Endothelial cell of umbilical vein (primary cell): ENCODE measurements at regions not wholly inside any gene's neighbourhood (a gene's known extent, or its start where the extent isn't known, plus 50 kb on each side); places are given as distances from the start of the nearest gene placed in this dataset.

ENCODE experiments used
- BruUV-seq: library from RNA; stranded (reverse); fragments of 400-500 nt; replicated peaks from 2 replicates; lab custom pipeline; 2021; lab: Mats Ljungman, UMichigan
- CTCF ChIA-PET: fragments of 300-600, 350-600 bp; sonication (Branson Sonifier 250); formaldehyde crosslinking; loops from one replicate; lab custom pipeline; 2021; ENCODE audit warnings: antibody characterized with exemption, inconsistent platforms; lab: Charles Lee
- POLR2A ChIA-PET: fragments of 300-600, 350-600 bp; sonication (Branson Sonifier 250); formaldehyde crosslinking; loops from one replicate; lab custom pipeline; 2021; ENCODE audit warnings: antibody characterized with exemption, inconsistent platforms; lab: Charles Lee
- DNase-seq: peaks from one replicate; pipeline ENCODE4 v3.0.0-alpha.2; 2011; ENCODE audit warnings: low read depth, low spot score
- FAIRE-seq: peaks from 2 replicates; lab custom pipeline; 2011; peaks lifted over from hg19 to GRCh38; lab: Jason Lieb, UNC
- H2AFZ ChIP-seq: 2 replicates; pipeline ENCODE4 v1.6.0; 2012; ENCODE audit warnings: low read depth, low read length, control low read depth, inconsistent platforms
- H3K27ac ChIP-seq: 2 replicates; pipeline ENCODE4 v1.5.1; 2011; ENCODE audit warnings: low read depth, mild to moderate bottlenecking, control low read depth, low read length, moderate library complexity; ENCODE audit not compliant: insufficient read depth
- H3K27me3 ChIP-seq, 2 experiments: 2 replicates each; pipeline versions ENCODE4 v1.6.0 to v1.6.1; 2011; ENCODE audit warnings: low read length in 2 of 2, mixed read lengths in 1 of 2; ENCODE audit not compliant: control insufficient read depth in 2 of 2, insufficient read depth in 2 of 2
- H3K36me3 ChIP-seq, 2 experiments: 2 replicates in 1 of 2; 3 replicates in 1 of 2; pipeline ENCODE4 v1.5.1; 2011; ENCODE audit warnings: low read length in 2 of 2, mild to moderate bottlenecking in 1 of 2, moderate library complexity in 1 of 2; ENCODE audit not compliant: control insufficient read depth in 2 of 2, insufficient read depth in 2 of 2; ENCODE audit errors: extremely low read depth in 1 of 2
- H3K4me1 ChIP-seq: 3 replicates; pipeline ENCODE4 v1.5.1; 2011; ENCODE audit warnings: mild to moderate bottlenecking, low read length; ENCODE audit not compliant: control insufficient read depth, insufficient read depth; ENCODE audit errors: extremely low read depth
- H3K4me2 ChIP-seq: 2 replicates; pipeline ENCODE4 v1.6.1; 2011; ENCODE audit warnings: low read length, control low read depth, mixed read lengths; ENCODE audit not compliant: insufficient read depth
- H3K4me3 ChIP-seq, 3 experiments: fragments of 200-600 bp in 1 of 3; sonication (generic), shearing (Covaris generic) in 1 of 3; replicated peaks in 1 of 3; 2 replicates each; pipeline ENCODE4 v1.5.1; 2011 to 2016; ENCODE audit warnings: control low read depth in 3 of 3, low read length in 3 of 3, mild to moderate bottlenecking in 2 of 3, inconsistent platforms in 1 of 3, low read depth in 1 of 3, moderate library complexity in 1 of 3; ENCODE audit not compliant: insufficient read depth in 1 of 3
- H3K79me2 ChIP-seq: 2 replicates; pipeline ENCODE4 v1.6.0; 2012; ENCODE audit warnings: low read length, inconsistent platforms; ENCODE audit not compliant: control insufficient read depth, insufficient read depth
- H3K9ac ChIP-seq: replicated peaks from 2 replicates; pipeline ENCODE3; 2011; ENCODE audit warnings: low read length, control low read depth; ENCODE audit not compliant: insufficient read depth; ENCODE audit errors: extremely low read depth
- H3K9me1 ChIP-seq: replicated peaks from 3 replicates; pipeline ENCODE4 v1.6.0; 2011; ENCODE audit warnings: mild to moderate bottlenecking, low read length; ENCODE audit not compliant: control insufficient read depth, insufficient read depth; ENCODE audit errors: extremely low read depth
- H3K9me3 ChIP-seq: replicated peaks from 2 replicates; pipeline ENCODE4 v1.5.1; 2012; ENCODE audit warnings: low read length, inconsistent platforms; ENCODE audit not compliant: control insufficient read depth, insufficient read depth
- H4K20me1 ChIP-seq: replicated peaks from 2 replicates; pipeline ENCODE3; 2011; ENCODE audit warnings: mild to moderate bottlenecking, low read length; ENCODE audit not compliant: control insufficient read depth, insufficient read depth; ENCODE audit errors: extremely low read depth
- CTCF ChIP-seq, 2 donors: IDR thresholded peaks; 1 replicate in 1 of 2; 2 replicates in 1 of 2; pipeline ENCODE4 v1.5.1; 2011; ENCODE audit warnings: low read length in 2 of 2, mild to moderate bottlenecking in 2 of 2, moderate library complexity in 2 of 2, control low read depth in 1 of 2, inconsistent platforms in 1 of 2, low read depth in 1 of 2; ENCODE audit not compliant: insufficient read depth in 1 of 2; ENCODE audit errors: extremely low read depth in 1 of 2
- EZH2 ChIP-seq: IDR thresholded peaks from 2 replicates; pipeline ENCODE4 v1.6.1; 2012; ENCODE audit warnings: borderline replicate concordance, low read depth, mild to moderate bottlenecking, moderate library complexity, low read length, inconsistent platforms; ENCODE audit not compliant: severe bottlenecking
- FOS ChIP-seq: IDR thresholded peaks from 2 replicates; pipeline ENCODE4 v1.6.1; 2011; ENCODE audit warnings: mild to moderate bottlenecking, low read length, moderate library complexity, borderline replicate concordance; ENCODE audit not compliant: insufficient read depth
- GATA2 ChIP-seq: IDR thresholded peaks from 2 replicates; pipeline ENCODE4 v1.7.0; 2011; ENCODE audit warnings: low read depth, mild to moderate bottlenecking, moderate library complexity, mixed read lengths, low read length; ENCODE audit not compliant: insufficient read length, insufficient read depth
- JUN ChIP-seq: IDR thresholded peaks from 2 replicates; pipeline ENCODE4 v1.6.1; 2011; ENCODE audit warnings: borderline replicate concordance, low read depth; ENCODE audit not compliant: insufficient read length, insufficient read depth
- MYC ChIP-seq: IDR thresholded peaks from one replicate; pipeline ENCODE4 v1.6.1; 2011; ENCODE audit warnings: mild to moderate bottlenecking, low read depth, low read length
- POLR2A ChIP-seq: IDR thresholded peaks from 2 replicates; pipeline ENCODE4 v1.6.1; 2012; ENCODE audit warnings: low read depth, mild to moderate bottlenecking, control low read depth, low read length
- POLR2AphosphoS5 ChIP-seq: IDR thresholded peaks from 2 replicates; pipeline ENCODE4 v1.6.1; 2012; ENCODE audit warnings: low read depth, mild to moderate bottlenecking, control low read depth, low read length, moderate library complexity; ENCODE audit not compliant: insufficient read depth
- dilution Hi-C: fragments of 300-500 bp; cut with MboI; formaldehyde crosslinking; loops from one replicate; pipeline ENCODE4 v1.15.0; 2019; ENCODE audit warnings: low sequenced_read_pairs; ENCODE audit not compliant: extremely low pct_ligation_motif_present
- intact Hi-C: fragments of 100-400 bp; cut with micrococcal nuclease; formaldehyde crosslinking; loops from one replicate; pipeline ENCODE4 v1.10.0; 2022
- TF ChIP-seq, protein P1 (sequence below): IDR thresholded peaks from 2 replicates; pipeline ENCODE4 v1.6.1; 2011; ENCODE audit not compliant: insufficient read depth, insufficient read length

DNA sequence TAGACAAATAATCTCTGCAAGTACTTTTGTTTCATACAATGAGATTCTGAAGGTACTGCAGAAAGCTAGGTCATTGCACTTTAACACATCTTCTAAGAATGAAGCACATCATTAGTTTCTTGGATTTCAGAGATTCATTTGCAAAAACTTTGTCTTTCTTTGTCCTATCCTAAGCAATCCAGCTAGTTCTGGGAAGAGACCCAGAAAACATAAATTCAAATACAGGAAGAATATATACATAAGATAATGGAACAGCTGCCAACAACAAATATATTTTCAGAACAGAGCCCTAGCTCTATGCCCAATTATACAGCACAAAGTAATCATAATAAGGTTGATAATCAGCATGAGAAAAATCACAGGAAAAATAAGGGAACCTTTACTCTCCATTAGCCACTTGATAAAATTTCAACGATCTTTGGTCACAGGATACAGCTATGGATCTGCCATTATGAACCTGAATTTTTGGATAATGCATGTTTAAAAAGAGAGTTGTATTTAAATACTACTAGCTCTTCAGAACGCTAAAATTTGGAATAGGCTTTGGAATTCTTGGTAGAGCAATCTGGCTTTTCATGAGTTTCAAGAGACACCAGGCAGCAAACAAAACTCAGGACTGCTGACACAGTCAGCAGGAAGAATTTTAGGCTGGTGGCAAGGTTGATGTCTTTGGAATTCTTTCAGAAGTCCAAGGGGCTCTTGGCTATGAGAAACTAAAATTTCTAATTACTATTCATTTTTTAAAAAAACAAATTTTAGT, 250.4 kb upstream of the SMIM21 start:
- no peak overlapping the region for H3K9ac ChIP-seq
- no peaks in the 10 kb centered on the region for H3K27me3 ChIP-seq
- no peak overlapping the region for H2AFZ ChIP-seq
- H3K9me1 ChIP-seq = no peaks in the 10 kb centered on the region
- intact Hi-C loops = no loop called here
- FAIRE-seq = no peak
- peaks cover 2% of the 10 kb centered on the region for H3K9me3 ChIP-seq
- dilution Hi-C loops = no loop called here
- TF ChIP-seq FOS (no peak), POLR2AphosphoS5 (no peak), GATA2 (no peak), POLR2A (no peak), EZH2 (no peak), CTCF (IDR thresholded peaks at IDR 0.05; ENCODE audit: extremely low read depth in 1 of 2, insufficient read depth in 1 of 2, low read depth in 1 of 2, low read length in 2 of 2) (no peak), JUN (no peak), MYC (no peak)
- TF ChIP-seq, protein P1, sequence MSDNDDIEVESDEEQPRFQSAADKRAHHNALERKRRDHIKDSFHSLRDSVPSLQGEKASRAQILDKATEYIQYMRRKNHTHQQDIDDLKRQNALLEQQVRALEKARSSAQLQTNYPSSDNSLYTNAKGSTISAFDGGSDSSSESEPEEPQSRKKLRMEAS = no peak
- no peaks in the 10 kb centered on the region for H3K79me2 ChIP-seq
- H3K36me3 ChIP-seq = no peaks in the 10 kb centered on the region
- no peaks in the 10 kb centered on the region for H4K20me1 ChIP-seq
- CTCF ChIA-PET = no interaction called here
- no peak overlapping the region for H3K4me2 ChIP-seq
- no TSS peak for BruUV-seq
- no peak overlapping the region for H3K4me3 ChIP-seq
- POLR2A ChIA-PET = no interaction called here
- DNase-seq = no peak
- no peak overlapping the region for H3K27ac ChIP-seq
- no peaks in the 10 kb centered on the region for H3K4me1 ChIP-seq
